Peyer's patch (tissue), 4 donors: ENCODE measurements at regions not wholly inside any gene's neighbourhood (a gene's known extent, or its start where the extent isn't known, plus 50 kb on each side); places are given as distances from the start of the nearest gene placed in this dataset.

ENCODE experiments used
- POLR2A ChIP-seq, 2 donors: fragments of 450-650 bp; IDR thresholded peaks; one replicate each; pipeline ENCODE4 v1.5.1; 2017; ENCODE audit warnings: antibody characterized with exemption in 2 of 2, mild to moderate bottlenecking in 2 of 2, moderate library complexity in 2 of 2
- TF ChIP-seq, protein P1 (sequence below), 6 experiments: fragments of 450-650 bp in 4 of 6; fragments of 200-600 bp in 2 of 6; sonication (generic) in 1 of 6; IDR thresholded peaks; one replicate each; pipeline ENCODE4 v1.5.1; 2017 to 2019; ENCODE audit warnings: antibody characterized with exemption in 6 of 6, mild to moderate bottlenecking in 3 of 6, moderate library complexity in 1 of 6

DNA sequence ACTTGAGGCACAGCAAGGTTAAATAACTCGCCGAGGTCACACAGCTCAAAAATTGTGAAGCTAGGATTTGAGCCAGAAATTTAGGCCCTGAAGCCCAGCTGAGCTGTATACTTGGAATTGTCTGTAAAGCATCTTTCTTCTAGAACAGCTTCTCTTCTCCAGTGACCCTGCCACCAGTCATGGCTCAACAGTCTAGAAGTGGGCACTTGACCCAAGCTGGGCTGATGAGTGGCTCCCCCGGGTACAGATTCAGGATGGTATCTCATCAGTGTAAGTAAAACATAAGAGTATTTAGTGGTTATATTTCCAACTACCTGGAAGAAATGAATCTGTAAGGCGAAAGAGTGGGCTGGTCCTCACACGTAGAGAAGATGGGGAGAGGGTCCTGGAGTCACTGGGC is 243.9 kb upstream of the GPR26 start:
- TF ChIP-seq POLR2A (IDR thresholded peaks at IDR 0.05) = no peak
- TF ChIP-seq, protein P1, sequence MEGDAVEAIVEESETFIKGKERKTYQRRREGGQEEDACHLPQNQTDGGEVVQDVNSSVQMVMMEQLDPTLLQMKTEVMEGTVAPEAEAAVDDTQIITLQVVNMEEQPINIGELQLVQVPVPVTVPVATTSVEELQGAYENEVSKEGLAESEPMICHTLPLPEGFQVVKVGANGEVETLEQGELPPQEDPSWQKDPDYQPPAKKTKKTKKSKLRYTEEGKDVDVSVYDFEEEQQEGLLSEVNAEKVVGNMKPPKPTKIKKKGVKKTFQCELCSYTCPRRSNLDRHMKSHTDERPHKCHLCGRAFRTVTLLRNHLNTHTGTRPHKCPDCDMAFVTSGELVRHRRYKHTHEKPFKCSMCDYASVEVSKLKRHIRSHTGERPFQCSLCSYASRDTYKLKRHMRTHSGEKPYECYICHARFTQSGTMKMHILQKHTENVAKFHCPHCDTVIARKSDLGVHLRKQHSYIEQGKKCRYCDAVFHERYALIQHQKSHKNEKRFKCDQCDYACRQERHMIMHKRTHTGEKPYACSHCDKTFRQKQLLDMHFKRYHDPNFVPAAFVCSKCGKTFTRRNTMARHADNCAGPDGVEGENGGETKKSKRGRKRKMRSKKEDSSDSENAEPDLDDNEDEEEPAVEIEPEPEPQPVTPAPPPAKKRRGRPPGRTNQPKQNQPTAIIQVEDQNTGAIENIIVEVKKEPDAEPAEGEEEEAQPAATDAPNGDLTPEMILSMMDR (IDR thresholded peaks at IDR 0.05) = no peak
